Smooth muscle cell (in vitro differentiated cells): ENCODE measurements at regions not wholly inside any gene's neighbourhood (a gene's known extent, or its start where the extent isn't known, plus 50 kb on each side); places are given as distances from the start of the nearest gene placed in this dataset.

ENCODE experiments used
- DNase-seq: peaks from one replicate; lab custom pipeline; 2025; ENCODE audit not compliant: unreplicated experiment; lab: John Stamatoyannopoulos, UW
- H2AFZ ChIP-seq: fragments of 200-600 bp; sonication (generic); 2 replicates; pipeline ENCODE4 v1.6.0; 2016; ENCODE audit warnings: antibody characterized with exemption, low read depth, mild to moderate bottlenecking
- H3F3A ChIP-seq: fragments of 200-600 bp; sonication (generic); 2 replicates; pipeline ENCODE4 v1.6.0; 2017; ENCODE audit warnings: antibody characterized with exemption, low read depth
- H3K27ac ChIP-seq: fragments of 200-600 bp; sonication (generic); 2 replicates; pipeline ENCODE4 v1.5.1; 2016; ENCODE audit warnings: low read depth, mild to moderate bottlenecking
- H3K27me3 ChIP-seq: fragments of 200-600 bp; sonication (generic); 2 replicates; pipeline ENCODE4 v1.6.1; 2016; ENCODE audit warnings: low read depth, mild to moderate bottlenecking
- H3K36me3 ChIP-seq: fragments of 200-600 bp; sonication (generic); 2 replicates; pipeline ENCODE4 v1.5.1; 2016; ENCODE audit warnings: low read depth
- H3K4me1 ChIP-seq: fragments of 200-600 bp; sonication (generic); 2 replicates; pipeline ENCODE4 v1.5.1; 2016; ENCODE audit warnings: low read depth
- H3K4me2 ChIP-seq: fragments of 200-600 bp; sonication (generic); 2 replicates; pipeline ENCODE4 v1.6.0; 2016; ENCODE audit warnings: mild to moderate bottlenecking
- H3K4me3 ChIP-seq: fragments of 200-600 bp; sonication (generic); 2 replicates; pipeline ENCODE4 v1.5.1; 2016; ENCODE audit warnings: mild to moderate bottlenecking
- H3K79me2 ChIP-seq: fragments of 200-600 bp; sonication (generic); 2 replicates; pipeline ENCODE4 v1.6.0; 2016; ENCODE audit warnings: low read depth, mild to moderate bottlenecking
- H3K9ac ChIP-seq: fragments of 200-600 bp; sonication (generic); 2 replicates; pipeline ENCODE4 v1.6.0; 2016; ENCODE audit warnings: low read depth
- H3K9me3 ChIP-seq: fragments of 200-600 bp; sonication (generic); replicated peaks from 2 replicates; pipeline ENCODE4 v1.5.1; 2016; ENCODE audit warnings: low read depth
- H4K20me1 ChIP-seq: fragments of 200-600 bp; sonication (generic); 2 replicates; pipeline ENCODE4 v1.6.0; 2016; ENCODE audit warnings: low read depth
- WGBS: methylation state at CpG from one replicate; pipeline ENCODE4 v1.1.7; 2016; ENCODE audit warnings: low lambda C conversion rate; 5-methylcytosine and 5-hydroxymethylcytosine counted together
- TF ChIP-seq, protein P1 (sequence below): fragments of 200-600 bp; sonication (generic); IDR thresholded peaks from 2 replicates; pipeline ENCODE4 v1.5.1; 2017; ENCODE audit warnings: borderline replicate concordance, mild to moderate bottlenecking, antibody characterized with exemption; ENCODE audit not compliant: insufficient read depth, poor library complexity, severe bottlenecking

DNA sequence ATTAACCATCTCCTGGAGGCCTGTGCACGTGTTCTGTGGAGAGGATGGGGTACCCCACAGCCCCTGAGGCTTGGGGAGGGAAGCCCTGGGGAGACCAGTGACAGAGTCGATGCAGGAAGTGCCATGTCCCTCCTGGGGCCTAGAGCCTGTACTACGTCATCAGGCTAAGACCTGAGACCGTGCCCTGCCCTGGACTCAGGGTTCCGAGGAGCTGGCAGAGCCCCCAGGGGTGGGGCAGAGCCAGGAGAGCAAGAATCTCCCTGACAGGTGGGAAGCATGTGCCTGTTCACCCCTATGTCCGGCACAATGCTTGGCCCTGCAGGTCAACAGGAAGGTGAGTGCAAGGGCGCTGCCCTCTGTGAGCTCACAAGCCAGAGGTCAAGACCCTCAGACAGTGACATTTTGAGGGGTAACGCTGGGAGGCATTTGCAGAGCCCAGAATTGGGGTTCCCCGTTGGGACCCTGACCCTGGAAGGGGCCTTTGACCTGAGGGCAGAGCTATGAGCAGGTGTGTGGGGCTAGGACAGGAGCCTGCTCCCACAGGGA is 781.6 kb downstream of the BRD1 start:
- Histone ChIP-seq H3K9ac (no peak overlapping the region), H3F3A (no peaks in the 10 kb centered on the region), H2AFZ (no peak overlapping the region), H3K4me1 (no peaks in the 10 kb centered on the region), H3K4me3 (no peak overlapping the region), H3K27ac (no peak overlapping the region), H3K9me3 (no peaks in the 10 kb centered on the region), H3K79me2 (no peaks in the 10 kb centered on the region), H4K20me1 (no peaks in the 10 kb centered on the region), H3K27me3 (peaks cover 26% of the 10 kb centered on the region), H3K4me2 (no peak overlapping the region), H3K36me3 (no peaks in the 10 kb centered on the region)
- TF ChIP-seq, protein P1, sequence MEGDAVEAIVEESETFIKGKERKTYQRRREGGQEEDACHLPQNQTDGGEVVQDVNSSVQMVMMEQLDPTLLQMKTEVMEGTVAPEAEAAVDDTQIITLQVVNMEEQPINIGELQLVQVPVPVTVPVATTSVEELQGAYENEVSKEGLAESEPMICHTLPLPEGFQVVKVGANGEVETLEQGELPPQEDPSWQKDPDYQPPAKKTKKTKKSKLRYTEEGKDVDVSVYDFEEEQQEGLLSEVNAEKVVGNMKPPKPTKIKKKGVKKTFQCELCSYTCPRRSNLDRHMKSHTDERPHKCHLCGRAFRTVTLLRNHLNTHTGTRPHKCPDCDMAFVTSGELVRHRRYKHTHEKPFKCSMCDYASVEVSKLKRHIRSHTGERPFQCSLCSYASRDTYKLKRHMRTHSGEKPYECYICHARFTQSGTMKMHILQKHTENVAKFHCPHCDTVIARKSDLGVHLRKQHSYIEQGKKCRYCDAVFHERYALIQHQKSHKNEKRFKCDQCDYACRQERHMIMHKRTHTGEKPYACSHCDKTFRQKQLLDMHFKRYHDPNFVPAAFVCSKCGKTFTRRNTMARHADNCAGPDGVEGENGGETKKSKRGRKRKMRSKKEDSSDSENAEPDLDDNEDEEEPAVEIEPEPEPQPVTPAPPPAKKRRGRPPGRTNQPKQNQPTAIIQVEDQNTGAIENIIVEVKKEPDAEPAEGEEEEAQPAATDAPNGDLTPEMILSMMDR, result no peak
- no peak for DNase-seq
- WGBS, result 65% methylated on average over 9 of the region's 9 CpGs

DNA sequence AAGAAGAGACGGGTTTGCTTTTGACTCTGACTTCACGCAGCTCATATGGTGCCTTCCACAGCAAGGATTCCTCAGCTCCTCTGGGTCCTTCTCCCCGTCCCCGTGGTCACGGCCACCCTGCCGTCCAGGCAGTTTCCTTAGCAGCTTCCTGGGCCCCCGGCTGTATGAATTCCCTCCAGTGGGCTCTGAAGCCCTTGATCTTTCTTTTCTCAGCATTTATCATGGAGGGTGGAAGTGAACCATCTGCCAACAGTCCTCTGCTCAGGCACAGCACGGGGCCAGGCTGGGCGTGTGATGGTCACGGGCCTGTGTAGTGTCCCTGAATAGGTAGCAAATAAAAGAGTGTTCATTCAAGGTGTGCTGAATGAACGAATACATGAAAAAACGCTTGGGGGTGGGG is 782.4 kb downstream of the BRD1 start:
- H3K27me3 ChIP-seq, result peaks cover 24% of the 10 kb centered on the region
- TF ChIP-seq, protein P1, result no peak
- no peak for DNase-seq
- H3K9me3 ChIP-seq, result no peaks in the 10 kb centered on the region
- H3K9ac ChIP-seq, result no peak overlapping the region
- H2AFZ ChIP-seq, result no peak overlapping the region
- 81% methylated on average over 12 of the region's 12 CpGs for WGBS
- no peak overlapping the region for H3K27ac ChIP-seq
- H3K36me3 ChIP-seq, result no peaks in the 10 kb centered on the region
- no peaks in the 10 kb centered on the region for H3K79me2 ChIP-seq
- H3K4me2 ChIP-seq, result no peak overlapping the region
- no peaks in the 10 kb centered on the region for H4K20me1 ChIP-seq
- no peaks in the 10 kb centered on the region for H3F3A ChIP-seq
- no peak overlapping the region for H3K4me3 ChIP-seq
- no peaks in the 10 kb centered on the region for H3K4me1 ChIP-seq

DNA sequence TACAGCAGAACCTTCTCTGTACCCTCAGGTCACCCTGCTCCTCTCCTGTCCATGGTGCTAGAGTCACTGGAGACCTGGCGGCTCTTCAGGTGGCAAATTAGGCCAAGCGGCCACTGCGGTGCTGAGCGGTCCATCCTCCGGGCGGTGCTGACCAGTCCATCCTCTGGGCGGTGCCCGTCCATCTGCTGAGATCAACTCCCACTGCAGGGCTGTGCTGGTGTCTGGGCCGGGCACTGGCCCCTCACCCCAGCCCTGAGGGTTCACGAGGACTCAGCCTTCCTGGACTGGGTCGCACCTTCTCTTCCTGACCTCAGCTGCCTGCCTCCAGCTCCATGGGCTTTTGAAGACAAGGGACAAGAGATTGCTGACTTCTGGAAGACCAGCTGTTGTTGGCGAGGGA is 782.9 kb downstream of the BRD1 start:
- Histone ChIP-seq H3K4me3 (no peak overlapping the region), H3K27me3 (peaks cover 24% of the 10 kb centered on the region), H3K9me3 (no peaks in the 10 kb centered on the region), H3K4me1 (no peaks in the 10 kb centered on the region), H3K9ac (no peak overlapping the region), H3K4me2 (no peak overlapping the region), H4K20me1 (no peaks in the 10 kb centered on the region), H3K36me3 (no peaks in the 10 kb centered on the region), H2AFZ (no peak overlapping the region), H3F3A (no peaks in the 10 kb centered on the region), H3K27ac (no peak overlapping the region), H3K79me2 (no peaks in the 10 kb centered on the region)
- 92% methylated on average over 12 of the region's 12 CpGs for WGBS
- DNase-seq, result no peak
- TF ChIP-seq, protein P1, result no peak

DNA sequence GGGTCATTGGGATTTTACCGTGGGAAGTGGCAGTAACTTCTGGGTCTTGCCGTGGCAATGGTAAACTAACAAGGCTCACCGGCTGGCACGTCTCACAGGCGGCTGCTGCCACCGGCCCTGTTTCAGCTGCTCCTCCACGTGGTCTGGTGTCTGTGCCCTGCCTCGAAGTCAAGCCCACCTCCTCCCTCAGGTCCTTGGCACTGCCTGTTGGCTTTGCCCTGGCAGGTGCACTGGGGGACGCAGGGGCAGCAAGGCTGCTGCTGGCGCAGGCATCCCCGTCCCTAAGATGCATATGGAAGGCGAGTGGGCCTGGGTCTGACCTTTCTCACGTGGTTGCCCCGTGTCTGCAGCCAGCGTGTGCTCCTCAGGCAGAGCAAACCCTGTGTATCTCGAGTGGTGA is 783.6 kb downstream of the BRD1 start:
- no peaks in the 10 kb centered on the region for H4K20me1 ChIP-seq
- no peaks in the 10 kb centered on the region for H3K79me2 ChIP-seq
- H3F3A ChIP-seq, result no peaks in the 10 kb centered on the region
- H3K36me3 ChIP-seq, result no peaks in the 10 kb centered on the region
- H3K4me1 ChIP-seq, result no peaks in the 10 kb centered on the region
- H3K27ac ChIP-seq, result no peak overlapping the region
- DNase-seq, result no peak
- peaks cover 24% of the 10 kb centered on the region for H3K27me3 ChIP-seq
- TF ChIP-seq, protein P1, result no peak
- no peak overlapping the region for H3K9ac ChIP-seq
- H2AFZ ChIP-seq, result no peak overlapping the region
- 89% methylated on average over 16 of the region's 16 CpGs for WGBS
- no peak overlapping the region for H3K4me3 ChIP-seq
- H3K4me2 ChIP-seq, result no peak overlapping the region
- H3K9me3 ChIP-seq, result no peaks in the 10 kb centered on the region
